ENCODE measurements at regions not wholly inside any gene's neighbourhood (a gene's known extent, or its start where the extent isn't known, plus 50 kb on each side); places are given as distances from the start of the nearest gene placed in this dataset.
"Not testable (repeated sequence)": the region's sequence is repeated elsewhere in the genome, so short reads cannot be mapped to it uniquely, and the experiment has no call there.

- not testable (repeated sequence) for TF ChIP-seq CTCF, POLR2A (IDR thresholded peaks at IDR 0.05)
Observed at GRCh38 chr9:40177403-40177802, 821.9 kb downstream of the SPATA31A1 start.
